ENCODE measurements at regions not wholly inside any gene's neighbourhood (a gene's known extent, or its start where the extent isn't known, plus 50 kb on each side); places are given as distances from the start of the nearest gene placed in this dataset.
A peak's percentile ranks its signal among the peaks of the same experiment; 100 is the strongest.

- Histone ChIP-seq H3K36me3 (ENCODE audit: control insufficient read depth, insufficient read depth, low read length) (no peaks in the 10 kb centered on the region), H3K4me3 (ENCODE audit: low read depth, low read length) (no peak overlapping the region), H3K27me3 (ENCODE audit: control insufficient read depth, insufficient read depth, low read length) (no peaks in the 10 kb centered on the region)
- TF ChIP-seq, protein P1, sequence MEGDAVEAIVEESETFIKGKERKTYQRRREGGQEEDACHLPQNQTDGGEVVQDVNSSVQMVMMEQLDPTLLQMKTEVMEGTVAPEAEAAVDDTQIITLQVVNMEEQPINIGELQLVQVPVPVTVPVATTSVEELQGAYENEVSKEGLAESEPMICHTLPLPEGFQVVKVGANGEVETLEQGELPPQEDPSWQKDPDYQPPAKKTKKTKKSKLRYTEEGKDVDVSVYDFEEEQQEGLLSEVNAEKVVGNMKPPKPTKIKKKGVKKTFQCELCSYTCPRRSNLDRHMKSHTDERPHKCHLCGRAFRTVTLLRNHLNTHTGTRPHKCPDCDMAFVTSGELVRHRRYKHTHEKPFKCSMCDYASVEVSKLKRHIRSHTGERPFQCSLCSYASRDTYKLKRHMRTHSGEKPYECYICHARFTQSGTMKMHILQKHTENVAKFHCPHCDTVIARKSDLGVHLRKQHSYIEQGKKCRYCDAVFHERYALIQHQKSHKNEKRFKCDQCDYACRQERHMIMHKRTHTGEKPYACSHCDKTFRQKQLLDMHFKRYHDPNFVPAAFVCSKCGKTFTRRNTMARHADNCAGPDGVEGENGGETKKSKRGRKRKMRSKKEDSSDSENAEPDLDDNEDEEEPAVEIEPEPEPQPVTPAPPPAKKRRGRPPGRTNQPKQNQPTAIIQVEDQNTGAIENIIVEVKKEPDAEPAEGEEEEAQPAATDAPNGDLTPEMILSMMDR (IDR thresholded peaks at IDR 0.05; ENCODE audit: insufficient read depth, low read depth, low read length) = no peak
- DNase-seq (ENCODE audit: low read depth) = no peak
- POLR2A ChIA-PET = no interaction called here
- CTCF ChIA-PET = no interaction called here
These were observed 1568.1 kb downstream of the EFNB2 start for GRCh38 chr13:104967376-104967775.

GRCh38 chr13:104962411-104962810 lies 1573.1 kb downstream of the EFNB2 start:
- Histone ChIP-seq H3K27me3 (ENCODE audit: control insufficient read depth, insufficient read depth, low read length) (no peaks in the 10 kb centered on the region), H3K4me3 (ENCODE audit: low read depth, low read length) (no peak overlapping the region), H3K36me3 (ENCODE audit: control insufficient read depth, insufficient read depth, low read length) (no peaks in the 10 kb centered on the region)
- TF ChIP-seq, protein P1 (IDR thresholded peaks at IDR 0.05; ENCODE audit: insufficient read depth, low read depth, low read length) = no peak
- ChIA-PET CTCF (no interaction called here), POLR2A (no interaction called here)
- DNase-seq (ENCODE audit: low read depth) = no peak

DNA sequence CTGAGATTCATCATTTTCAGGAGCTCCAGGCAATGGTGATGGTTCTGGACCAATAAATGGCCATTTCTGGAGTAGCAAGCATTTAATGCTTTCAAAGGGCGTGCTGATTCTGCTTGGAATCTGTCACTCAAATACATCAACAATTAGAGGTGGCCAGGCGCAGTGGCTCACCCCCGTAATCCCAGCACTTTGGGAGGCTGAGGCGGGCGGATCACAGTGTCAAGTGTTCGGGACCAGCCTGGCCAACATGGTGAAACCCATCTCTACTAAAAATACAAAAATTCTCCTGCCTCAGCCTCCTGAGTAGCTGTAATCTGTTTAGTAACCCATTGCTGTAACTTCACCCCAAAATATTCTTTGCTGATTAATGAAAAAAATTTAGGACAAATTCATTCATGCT lies 1574.2 kb downstream of the EFNB2 start:
- DNase-seq (ENCODE audit: low read depth) = no peak
- no peak overlapping the region for H3K4me3 ChIP-seq (ENCODE audit: low read depth, low read length)
- ChIA-PET CTCF (no interaction called here), POLR2A (no interaction called here)
- H3K36me3 ChIP-seq (ENCODE audit: control insufficient read depth, insufficient read depth, low read length) = no peaks in the 10 kb centered on the region
- TF ChIP-seq, protein P1 (IDR thresholded peaks at IDR 0.05; ENCODE audit: insufficient read depth, low read depth, low read length) = no peak
- H3K27me3 ChIP-seq (ENCODE audit: control insufficient read depth, insufficient read depth, low read length) = no peaks in the 10 kb centered on the region

DNA sequence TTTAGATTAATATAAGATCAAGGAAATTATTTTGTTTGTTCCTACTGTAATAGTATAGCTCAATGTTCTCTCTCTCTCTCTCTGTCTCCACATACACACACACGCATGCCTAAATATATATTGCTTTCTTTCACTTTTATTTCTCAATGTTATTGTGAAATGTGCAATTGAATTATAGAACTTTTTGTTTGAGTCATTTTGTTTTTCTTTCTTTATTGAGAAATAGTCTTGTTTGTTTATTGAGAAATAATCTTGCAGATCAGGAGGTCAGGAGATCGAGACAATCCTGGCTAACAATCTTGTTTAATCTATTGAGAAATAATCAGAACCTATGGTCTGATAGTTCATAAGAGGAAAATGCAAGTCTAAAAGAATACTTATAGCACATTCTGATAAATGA lies 1581.3 kb downstream of the EFNB2 start:
- CTCF ChIA-PET = interaction anchor here (0.7 kb wide), 1 partner anchor 12 kb away, joined by 3 read pairs; no protein-coding TSS in a partner anchor
- POLR2A ChIA-PET = no interaction called here
- TF ChIP-seq, protein P1 (IDR thresholded peaks at IDR 0.05; ENCODE audit: insufficient read depth, low read depth, low read length) = no peak
- no peak for DNase-seq (ENCODE audit: low read depth)
- H3K36me3 ChIP-seq (ENCODE audit: control insufficient read depth, insufficient read depth, low read length) = no peaks in the 10 kb centered on the region
- H3K27me3 ChIP-seq (ENCODE audit: control insufficient read depth, insufficient read depth, low read length) = no peaks in the 10 kb centered on the region
- H3K4me3 ChIP-seq (ENCODE audit: low read depth, low read length) = no peak overlapping the region

GRCh38 chr13:104953588-104953987 lies 1581.9 kb downstream of the EFNB2 start:
- peak; percentile 9 for DNase-seq (ENCODE audit: low read depth)
- POLR2A ChIA-PET = no interaction called here
- Histone ChIP-seq H3K4me3 (ENCODE audit: low read depth, low read length) (no peak overlapping the region), H3K36me3 (ENCODE audit: control insufficient read depth, insufficient read depth, low read length) (no peaks in the 10 kb centered on the region), H3K27me3 (ENCODE audit: control insufficient read depth, insufficient read depth, low read length) (no peaks in the 10 kb centered on the region)
- TF ChIP-seq, protein P1 (IDR thresholded peaks at IDR 0.05; ENCODE audit: insufficient read depth, low read depth, low read length) = no peak
- CTCF ChIA-PET = interaction anchor here (0.7 kb wide), 1 partner anchor 13 kb away, joined by 3 read pairs; no protein-coding TSS in a partner anchor

All from BJ (cell line).